ENCODE measurements at regions not wholly inside any gene's neighbourhood (a gene's known extent, or its start where the extent isn't known, plus 50 kb on each side); places are given as distances from the start of the nearest gene placed in this dataset.
A peak's percentile ranks its signal among the peaks of the same experiment; 100 is the strongest.
"Not testable (repeated sequence)": the region's sequence is repeated elsewhere in the genome, so short reads cannot be mapped to it uniquely, and the experiment has no call there.

DNA sequence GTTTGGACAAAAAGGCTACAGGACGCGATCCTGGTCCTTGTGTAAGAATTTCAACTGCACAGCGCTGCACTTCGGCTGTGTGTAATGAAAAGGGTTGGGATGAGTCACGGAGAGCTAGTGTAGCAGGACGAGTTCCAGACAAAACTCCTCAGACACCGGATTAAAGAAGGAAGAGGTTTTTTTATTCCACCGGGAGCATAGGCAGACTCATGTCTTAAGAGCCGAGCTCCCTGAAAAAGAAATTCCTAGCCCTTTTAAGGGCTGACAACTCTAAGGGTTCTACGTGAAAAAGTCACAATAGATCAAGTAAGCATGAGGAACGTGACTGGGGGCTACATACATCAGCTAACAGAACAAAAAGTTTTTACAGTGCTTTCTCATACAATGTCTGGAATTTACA is 54.8 kb upstream of the FAM90A1 start:
- DNase-seq (ENCODE audit: low read depth in 2 of 2) = not testable (repeated sequence)

DNA sequence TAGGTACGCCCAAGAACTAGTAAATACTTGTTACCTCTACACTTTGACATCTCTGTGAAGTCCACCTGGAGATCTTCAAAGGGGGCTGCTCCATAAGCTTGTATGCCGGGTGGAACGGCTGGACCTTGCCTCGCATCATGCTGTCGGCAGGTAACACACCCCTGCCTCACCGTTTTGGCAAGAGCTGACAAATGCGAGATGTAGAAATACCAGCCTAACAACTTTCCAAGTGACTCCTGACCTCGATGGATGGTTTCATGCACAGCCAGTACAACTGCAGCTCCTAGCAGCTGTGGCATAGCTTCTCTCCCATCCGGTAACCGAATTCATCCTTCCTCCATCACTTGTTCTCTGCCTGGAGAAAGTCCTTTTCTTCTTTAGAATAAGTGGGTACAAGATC is 58.3 kb upstream of the FAM90A1 start:
- not testable (repeated sequence) for DNase-seq (ENCODE audit: low read depth in 2 of 2)

DNA sequence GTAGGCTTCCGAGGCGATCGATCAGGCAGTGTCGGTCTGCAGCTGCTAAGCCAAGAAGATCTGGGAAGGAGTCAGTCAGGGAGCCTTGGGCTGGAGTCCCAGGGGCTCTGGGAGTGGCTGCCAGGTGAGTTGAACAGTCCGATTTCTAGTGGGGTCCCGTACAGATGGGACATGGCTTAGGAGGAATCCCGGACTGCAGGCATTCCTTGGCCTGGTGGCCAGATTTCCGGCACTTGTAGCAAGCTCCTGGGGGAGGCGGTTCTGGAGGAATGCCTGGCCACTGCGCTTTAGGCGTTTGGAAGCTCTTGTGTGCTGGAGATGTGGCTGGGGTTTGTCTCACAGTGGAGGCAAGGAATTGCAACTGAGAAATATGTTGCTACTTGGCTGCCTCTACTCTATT is 64.3 kb upstream of the FAM90A1 start:
- DNase-seq (ENCODE audit: low read depth in 2 of 2) = not testable (repeated sequence)

DNA sequence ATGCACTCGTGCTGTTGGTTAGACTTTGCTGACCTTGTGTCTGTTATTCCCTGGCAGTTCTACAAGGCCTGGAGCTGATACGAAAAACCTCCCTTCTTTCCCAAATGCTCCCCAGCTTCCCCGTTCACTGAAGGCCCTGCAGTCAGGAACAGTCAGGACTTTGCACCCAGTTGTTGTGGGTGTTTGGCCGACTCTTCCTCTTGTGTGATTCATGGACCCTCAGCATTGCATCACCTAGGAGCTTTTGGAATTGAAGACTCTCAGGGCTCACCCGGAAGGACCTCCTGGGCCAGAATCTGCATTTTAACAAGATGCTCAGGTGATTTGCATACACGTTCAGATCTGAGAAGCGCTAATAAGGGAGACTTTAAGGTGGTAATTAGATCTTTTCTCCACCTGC is 67.2 kb upstream of the FAM90A1 start:
- DNase-seq (ENCODE audit: low read depth in 2 of 2) = not testable (repeated sequence)

DNA sequence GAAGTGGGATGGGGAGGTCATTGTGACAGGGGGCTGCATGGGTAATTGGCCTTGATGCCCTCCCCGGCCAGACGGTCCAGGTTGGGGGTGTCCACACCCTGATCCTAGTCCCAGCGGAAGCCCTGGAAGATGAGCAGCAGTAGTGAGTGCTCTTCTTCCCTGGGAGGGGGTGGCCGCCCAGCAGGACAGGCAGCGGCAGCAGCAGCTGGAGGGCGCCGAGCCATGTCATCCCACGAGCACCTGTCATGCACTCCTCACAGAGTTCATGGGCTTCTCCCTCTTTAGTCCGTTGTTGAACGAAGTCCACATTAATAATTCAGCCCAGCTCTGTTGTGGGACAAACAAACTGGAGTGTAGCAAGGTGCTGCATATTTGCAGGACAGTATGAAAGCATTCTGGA is 81.2 kb upstream of the FAM90A1 start:
- DNase-seq (ENCODE audit: low read depth in 2 of 2) = not testable (repeated sequence)

DNA sequence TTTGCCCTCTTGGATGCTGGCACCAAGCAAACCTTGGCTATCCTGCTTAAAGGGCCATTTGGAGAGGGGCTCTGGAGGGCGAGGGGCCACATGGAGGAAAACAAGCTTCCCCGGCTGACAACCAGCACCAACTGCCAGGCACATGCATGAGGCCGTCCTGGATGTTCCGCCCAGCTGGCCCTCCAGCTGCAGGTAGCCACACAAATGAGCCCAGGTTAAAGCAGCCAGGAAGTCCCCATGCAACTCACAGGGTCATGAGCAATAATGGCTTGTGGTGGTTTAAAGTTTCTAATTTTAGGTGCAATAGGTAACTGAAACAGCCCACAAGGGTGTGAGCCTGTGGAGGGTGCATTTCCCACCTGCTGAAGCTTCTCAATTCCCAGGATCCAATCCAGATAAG is 88.6 kb upstream of the FAM90A1 start:
- not testable (repeated sequence) for DNase-seq (ENCODE audit: low read depth in 2 of 2)

DNA sequence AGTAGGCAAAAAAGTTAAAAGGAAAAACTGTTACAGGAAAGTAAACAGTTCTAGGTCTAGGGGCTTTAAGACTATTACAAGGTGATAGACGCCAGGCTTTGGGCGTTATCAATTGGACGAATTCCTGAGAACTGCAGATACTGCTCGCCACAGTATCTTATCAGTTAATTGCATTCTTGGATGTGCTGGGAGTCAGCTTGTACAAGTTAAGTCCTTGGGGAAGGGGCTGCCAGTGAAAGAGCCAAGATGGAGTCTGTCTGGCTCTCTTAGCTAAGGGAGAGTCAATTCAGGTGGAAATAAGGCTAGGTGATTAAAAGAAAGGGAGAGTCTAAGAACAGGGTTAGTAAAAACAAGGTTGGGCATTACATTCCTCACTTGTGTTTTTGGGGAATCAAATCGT is 90.3 kb upstream of the FAM90A1 start:
- DNase-seq (ENCODE audit: low read depth in 2 of 2) = not testable (repeated sequence)

DNA sequence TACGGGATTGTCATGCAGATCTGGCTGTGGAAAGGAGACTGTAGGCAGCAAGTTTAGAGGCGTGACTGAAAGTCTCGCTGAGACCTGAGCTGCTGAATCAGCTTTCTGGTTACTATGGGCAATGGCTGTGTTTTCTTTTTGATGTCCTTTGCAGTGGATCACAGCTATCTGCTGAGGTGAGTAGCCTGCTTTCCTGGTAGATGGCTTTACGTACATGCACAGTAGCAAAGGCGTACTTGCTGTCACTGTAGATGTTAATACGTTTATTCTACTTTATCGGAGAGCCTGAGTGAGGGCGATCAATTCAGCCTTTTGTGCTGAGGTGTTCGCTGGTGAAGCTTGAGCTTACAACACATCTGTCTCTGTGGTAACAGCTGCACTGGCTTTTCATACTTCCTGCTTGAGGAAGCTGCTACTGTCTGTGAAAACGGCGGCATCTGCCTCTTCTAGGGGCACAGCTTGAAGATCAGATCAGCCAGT is 92.9 kb upstream of the FAM90A1 start:
- DNase-seq (ENCODE audit: low read depth in 2 of 2) = peak in 1 of 2 donors; percentile 4

DNA sequence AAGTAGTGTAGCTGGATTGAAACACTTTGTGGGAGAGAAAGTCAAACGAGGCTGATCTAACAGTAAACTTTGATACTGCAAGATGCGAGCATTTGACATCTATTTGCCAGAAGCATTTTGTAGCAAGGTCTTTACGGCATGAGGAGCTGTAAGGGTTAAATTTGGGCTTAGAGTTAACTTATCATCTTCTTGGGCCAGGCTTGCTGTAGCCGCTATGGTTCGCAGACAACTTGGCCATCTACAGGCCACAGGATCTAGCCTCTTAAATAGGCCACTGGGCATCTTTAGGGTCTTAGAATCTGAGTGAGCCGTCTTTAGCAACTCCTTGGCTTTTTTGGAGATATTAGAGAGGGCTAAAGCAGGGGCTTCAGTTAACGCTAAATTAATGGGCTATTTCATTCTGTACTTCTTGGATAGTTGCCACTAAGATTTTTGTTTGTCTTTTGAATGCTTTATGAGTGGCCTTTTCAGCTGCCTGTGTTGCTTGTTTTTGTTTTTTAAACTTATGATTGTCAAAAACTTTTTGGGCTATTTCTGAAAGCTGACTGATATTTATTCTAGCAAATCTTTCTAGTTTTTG is 93.5 kb upstream of the FAM90A1 start:
- not testable (repeated sequence) for DNase-seq (ENCODE audit: low read depth in 2 of 2)

DNA sequence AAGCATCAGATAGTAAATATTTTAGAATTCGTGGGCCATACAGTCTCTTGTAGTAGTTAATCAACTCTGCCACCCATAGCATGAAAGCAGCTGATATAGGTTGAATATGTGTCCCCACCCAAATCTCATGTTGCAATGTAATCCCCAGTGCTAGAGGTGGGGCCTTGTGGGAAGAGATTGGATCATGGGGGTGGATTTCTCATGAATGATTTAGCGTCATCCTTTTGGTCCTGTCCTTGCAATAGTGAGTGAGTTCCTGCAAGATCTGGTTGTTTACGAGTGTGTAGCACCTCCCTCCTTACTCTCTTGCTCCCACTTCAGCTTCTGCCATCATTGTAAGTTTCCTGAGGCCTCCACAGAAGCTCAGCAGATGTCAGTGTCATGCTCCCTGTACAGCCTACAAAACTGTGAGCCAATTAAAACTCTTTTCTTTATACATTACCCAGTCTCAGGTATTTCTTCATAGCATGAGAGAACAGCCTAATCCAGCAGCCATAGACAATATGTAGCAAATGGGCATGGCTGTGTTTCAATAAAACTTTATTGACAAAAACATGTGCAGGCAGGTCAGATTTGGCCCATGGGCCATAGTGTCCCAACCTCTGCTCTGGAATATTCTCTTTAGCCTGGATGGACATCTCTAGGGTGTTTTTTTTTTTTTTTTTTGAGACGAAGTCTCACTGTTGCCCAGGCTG is 97.9 kb upstream of the FAM90A1 start:
- DNase-seq (ENCODE audit: low read depth in 2 of 2) = not testable (repeated sequence)

DNA sequence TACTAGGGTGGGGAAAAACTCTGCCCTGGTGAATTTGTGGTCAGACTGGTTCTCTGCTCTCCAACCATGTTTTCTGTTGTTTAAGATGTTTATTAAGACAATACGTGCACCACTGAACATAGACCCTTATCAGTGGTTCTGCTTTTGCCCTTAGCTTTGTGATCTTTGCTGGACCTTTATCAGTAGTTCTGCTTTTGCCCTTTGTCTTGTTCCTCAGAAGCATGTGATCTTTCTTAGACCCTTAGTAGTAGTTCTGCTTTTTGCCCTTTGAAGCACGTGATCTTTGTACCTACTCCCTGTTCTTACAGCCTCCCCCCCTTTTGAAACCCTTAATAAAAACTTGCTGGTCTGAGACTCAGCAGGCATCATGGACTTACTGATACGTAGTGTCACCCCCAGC is 101.4 kb upstream of the FAM90A1 start:
- not testable (repeated sequence) for DNase-seq (ENCODE audit: low read depth in 2 of 2)

DNA sequence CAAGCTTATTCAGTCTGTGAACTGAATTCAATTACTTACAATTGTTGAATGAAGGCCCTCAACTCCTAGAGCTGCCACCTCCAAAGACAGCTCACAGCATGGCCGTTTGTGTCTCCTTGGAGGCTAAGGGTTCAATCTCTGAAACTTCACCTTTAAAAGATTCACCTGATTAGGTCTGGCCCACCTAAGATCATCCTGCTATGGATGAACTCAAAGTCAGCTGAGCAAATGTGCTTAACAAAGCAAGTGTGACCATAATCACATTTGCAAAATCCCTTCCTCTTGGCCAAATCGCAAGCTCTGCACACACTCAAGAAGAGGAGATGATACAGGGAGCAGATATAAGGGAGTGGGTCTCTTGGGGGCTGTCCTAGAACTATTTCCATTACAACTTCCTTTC is 105.0 kb upstream of the FAM90A1 start:
- DNase-seq (ENCODE audit: low read depth in 2 of 2) = not testable (repeated sequence)

DNA sequence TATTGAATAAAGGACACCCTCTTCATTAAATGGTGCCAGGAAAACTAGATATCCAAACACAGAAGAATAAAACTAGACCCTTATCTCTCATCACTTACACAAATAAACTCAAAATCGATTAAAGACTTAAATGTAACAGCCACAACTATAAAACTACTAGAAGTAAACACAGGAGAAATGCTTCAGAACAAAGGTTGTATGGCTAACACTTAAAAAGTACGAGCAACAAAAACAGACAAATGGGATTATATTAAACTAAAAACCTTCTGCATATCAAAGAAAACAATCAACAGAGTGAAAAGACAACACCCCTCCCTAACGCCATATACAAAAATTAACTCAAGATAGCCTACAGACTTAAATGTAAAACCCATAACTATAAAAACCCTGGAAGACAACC is 104.7 kb upstream of the CLEC6A start:
- DNase-seq (ENCODE audit: low read depth in 2 of 2) = not testable (repeated sequence)

DNA sequence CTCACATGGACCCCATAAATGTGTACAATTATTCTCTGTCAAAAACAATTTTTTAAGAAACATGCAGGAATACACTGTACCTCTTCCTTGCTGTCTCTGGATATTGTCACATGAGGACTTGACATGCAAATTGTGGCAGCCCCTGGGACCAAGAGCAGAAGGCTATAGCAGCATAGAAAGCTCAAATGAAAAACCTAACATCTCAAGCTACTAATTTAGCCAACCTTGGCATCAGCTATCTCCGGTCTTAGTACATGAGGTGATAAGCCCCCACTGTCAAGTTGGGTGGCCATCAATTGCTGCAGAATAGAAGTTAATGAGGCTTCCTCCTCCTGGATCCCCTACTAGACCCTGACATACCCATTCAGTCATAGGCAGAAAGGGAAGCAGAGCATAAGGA is 101.0 kb upstream of the CLEC6A start:
- DNase-seq (ENCODE audit: low read depth in 2 of 2) = not testable (repeated sequence)

DNA sequence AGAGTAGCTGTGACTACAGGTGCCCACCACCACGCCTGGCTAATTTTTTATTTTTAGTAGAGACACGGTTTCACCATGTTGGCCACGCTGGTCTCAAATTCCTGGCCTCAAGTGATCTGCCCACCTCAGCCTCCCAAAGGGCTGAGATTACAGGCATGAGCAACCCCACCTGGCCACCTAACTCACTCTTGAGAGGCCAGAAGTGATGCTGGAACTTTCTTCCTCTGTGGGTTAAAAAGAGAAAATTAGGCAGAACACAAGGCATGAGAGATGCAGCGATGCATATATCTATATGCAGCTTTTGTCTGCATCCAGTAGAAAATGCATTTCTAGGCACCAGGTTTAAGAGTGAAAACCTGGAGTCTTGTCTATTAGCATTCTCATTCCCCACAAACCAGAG is 100.2 kb upstream of the CLEC6A start:
- DNase-seq (ENCODE audit: low read depth in 2 of 2) = not testable (repeated sequence)

DNA sequence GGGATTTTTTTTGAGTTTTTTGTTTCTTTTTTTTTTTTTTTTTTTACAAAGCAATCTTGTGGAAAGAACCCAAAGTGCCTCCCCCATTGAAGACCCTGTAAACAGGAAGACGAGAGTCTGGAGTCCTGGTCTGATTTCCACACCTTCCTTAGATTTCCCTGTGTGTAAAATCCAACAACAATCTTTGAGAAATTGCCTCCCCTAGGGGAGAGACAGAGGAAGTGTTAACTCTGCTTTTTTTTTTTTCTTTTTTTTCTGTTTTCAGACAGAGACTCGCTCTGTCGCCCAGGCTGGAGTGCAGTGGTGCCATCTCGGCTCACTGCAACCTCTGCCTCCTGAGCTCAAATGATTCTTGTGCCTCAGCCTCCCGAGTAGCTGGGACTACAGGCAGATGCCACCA is 82.0 kb upstream of the CLEC6A start:
- not testable (repeated sequence) for DNase-seq (ENCODE audit: low read depth in 2 of 2)

DNA sequence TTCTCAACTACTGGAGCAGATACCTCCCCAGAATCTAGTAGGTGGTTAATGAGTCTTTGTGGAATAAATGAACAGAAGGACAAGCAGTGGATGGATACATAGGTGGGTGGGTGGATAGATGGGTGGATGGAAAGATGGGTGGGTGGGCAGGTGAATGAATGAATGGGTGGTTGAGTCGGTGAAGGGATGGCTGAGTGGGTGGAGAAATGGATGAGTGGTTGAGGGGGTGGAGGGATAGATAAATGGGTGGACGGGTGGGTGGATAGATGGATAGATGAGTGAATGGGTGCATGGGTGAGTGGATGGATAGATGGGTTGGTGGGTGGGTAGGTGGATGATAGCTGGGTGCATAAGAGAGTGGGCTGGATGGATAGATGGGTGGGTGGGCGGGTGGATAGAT is 80.6 kb upstream of the CLEC6A start:
- not testable (repeated sequence) for DNase-seq (ENCODE audit: low read depth in 2 of 2)

DNA sequence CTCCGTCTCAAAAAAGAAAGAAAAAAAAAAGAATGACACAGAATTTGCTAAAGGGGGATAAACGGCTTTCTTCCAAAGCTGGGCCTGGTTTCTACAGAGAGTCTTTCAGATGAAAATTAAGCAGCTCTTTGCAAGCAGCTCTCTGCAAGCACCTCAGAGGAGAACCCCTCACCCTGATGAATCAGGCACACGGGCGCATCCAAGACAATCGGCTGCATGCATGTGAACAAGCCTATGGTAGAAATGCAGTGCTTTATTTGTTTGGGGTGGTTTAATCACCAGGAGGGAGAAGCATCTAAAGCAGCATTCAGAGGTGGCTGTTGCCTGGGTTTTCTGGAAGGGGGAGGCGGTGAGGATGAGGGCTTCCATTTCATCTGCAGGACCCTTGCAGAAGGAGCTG is 78.0 kb upstream of the CLEC6A start:
- DNase-seq (ENCODE audit: low read depth in 2 of 2) = not testable (repeated sequence)

DNA sequence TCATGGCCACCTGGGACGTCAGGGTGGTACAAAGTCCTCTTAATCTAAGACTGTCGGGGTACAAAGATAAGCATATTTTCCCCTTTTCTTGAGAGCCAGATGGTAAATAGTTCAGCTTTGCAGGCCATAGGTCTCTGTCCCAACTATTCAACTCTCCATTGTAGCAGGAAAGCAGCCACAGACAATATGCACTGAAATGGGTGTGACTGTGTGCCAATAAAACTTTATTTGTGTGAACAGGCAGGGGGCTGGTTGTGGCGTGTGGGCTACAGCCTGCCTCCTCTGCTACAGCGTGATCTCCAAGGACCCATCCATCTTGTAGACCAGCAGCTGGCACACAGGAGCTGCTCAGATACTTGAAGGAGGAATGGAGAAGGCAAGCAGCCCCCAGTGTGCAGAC is 73.2 kb upstream of the CLEC6A start:
- not testable (repeated sequence) for DNase-seq (ENCODE audit: low read depth in 2 of 2)

DNA sequence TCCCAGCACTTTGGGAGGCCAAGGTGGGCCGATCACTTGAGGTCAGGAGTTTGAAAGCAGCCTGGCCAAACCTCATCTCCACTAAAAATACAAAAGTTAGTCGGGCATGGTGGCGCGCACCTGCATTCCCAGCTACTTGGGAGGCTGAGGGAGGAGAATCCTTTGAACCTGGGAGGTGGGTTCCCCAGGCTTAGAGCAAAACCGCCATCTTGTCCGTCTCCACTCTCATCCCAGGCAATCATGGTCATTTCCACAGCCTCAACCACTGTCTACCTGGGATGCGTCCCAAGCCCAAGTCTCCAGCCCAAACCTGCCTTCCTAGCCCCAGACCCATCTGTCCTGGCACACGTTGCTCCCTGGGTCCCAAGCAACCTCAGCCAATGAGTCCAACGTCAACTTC is 71.1 kb upstream of the CLEC6A start:
- DNase-seq (ENCODE audit: low read depth in 2 of 2) = not testable (repeated sequence)

DNA sequence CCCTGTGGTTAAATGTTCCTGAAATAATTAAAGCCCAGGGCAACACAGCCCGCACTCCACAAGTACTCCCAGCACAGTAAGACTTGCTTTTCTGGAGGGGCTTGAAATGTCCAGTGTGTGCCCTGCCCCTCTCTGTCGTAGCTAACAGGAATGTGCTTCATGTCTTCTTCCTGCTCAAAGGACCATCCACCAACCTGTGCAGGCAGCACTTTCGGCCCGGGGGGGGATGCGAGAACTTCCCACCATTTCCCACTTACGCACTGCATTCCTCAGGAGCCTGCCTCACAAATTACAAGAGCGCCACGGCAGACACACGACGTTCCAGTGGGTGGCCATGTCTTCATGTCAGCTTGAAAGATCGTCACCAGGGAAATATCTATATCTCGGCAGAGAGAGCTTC is 70.3 kb upstream of the CLEC6A start:
- not testable (repeated sequence) for DNase-seq (ENCODE audit: low read depth in 2 of 2)

DNA sequence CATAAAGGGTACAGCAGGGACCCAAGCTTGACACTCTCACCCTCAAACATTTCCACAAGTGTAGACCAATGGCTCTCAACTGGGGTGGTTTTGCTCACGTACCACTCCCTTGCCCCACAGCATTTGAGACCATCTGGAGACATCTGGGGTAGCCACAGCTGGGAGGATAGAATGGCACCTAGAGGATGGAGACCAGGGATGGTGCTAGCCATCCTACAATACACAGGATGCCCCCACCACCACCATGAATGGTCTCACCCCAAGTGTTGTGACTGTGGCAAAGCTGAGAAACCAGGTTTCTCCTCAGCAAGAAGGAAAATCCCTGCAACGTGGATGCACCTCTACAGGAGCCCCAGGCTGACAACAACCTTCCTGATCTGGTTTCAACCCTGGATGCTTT is 69.1 kb upstream of the CLEC6A start:
- DNase-seq (ENCODE audit: low read depth in 2 of 2) = not testable (repeated sequence)

DNA sequence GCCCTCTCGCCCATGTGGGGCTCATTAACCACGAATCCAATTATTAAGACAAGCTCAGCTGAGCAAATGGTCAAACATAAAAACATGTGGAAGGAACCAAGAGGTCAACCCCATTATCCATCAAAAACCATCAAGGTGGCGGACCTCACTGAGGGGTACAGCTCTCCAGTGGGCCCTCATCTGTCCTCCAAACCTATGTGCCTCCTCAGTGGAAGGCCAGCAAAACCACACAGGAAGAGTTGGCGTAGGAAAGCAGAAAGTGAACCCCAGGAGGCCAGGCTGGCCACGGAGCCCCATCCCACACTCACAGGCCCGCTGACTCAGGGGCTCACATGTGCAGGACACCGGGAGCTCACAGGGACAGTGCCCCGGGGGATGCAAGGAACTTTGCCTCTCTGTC is 66.5 kb upstream of the CLEC6A start:
- not testable (repeated sequence) for DNase-seq (ENCODE audit: low read depth in 2 of 2)

Measured in stimulated activated CD4-positive, alpha-beta T cell treated with anti-CD3 and anti-CD28 coated beads, Interleukin-1b, Interleukin-23, amount 100 ng/mL, for 4 hours (primary cell).